Memory B cell (primary cell): ENCODE measurements at regions not wholly inside any gene's neighbourhood (a gene's known extent, or its start where the extent isn't known, plus 50 kb on each side); places are given as distances from the start of the nearest gene placed in this dataset.
"Not testable (repeated sequence)": the region's sequence is repeated elsewhere in the genome, so short reads cannot be mapped to it uniquely, and the experiment has no call there.

ENCODE experiments used
- ATAC-seq: fragments of 150-1000 bp; cut with Tn5 transposase; 2 replicates; pipeline ENCODE4 v1.10.0; 2021; ENCODE audit warnings: low read depth, mild to moderate bottlenecking, moderate library complexity
- DNase-seq, 2 donors: peaks; one replicate each; pipeline ENCODE4 v3.0.0; 2022; ENCODE audit warnings: low spot score in 2 of 2
- H3K27ac Mint-ChIP-seq: one replicate; pipeline ENCODE4 v1.8.0; 2022; ENCODE audit warnings: mild to moderate bottlenecking, moderate library complexity, mixed read lengths
- H3K27me3 Mint-ChIP-seq: one replicate; pipeline ENCODE4 v1.8.0; 2022; ENCODE audit warnings: mixed read lengths
- H3K36me3 Mint-ChIP-seq: one replicate; pipeline ENCODE4 v1.8.0; 2022; ENCODE audit warnings: mild to moderate bottlenecking, mixed read lengths
- H3K4me1 Mint-ChIP-seq: one replicate; pipeline ENCODE4 v1.8.0; 2022; ENCODE audit warnings: mixed read lengths
- H3K4me3 Mint-ChIP-seq: one replicate; pipeline ENCODE4 v1.8.0; 2022; ENCODE audit warnings: mild to moderate bottlenecking, moderate library complexity, mixed read lengths
- H3K9me3 Mint-ChIP-seq: one replicate; pipeline ENCODE4 v1.8.0; 2022; ENCODE audit warnings: mixed read lengths

DNA sequence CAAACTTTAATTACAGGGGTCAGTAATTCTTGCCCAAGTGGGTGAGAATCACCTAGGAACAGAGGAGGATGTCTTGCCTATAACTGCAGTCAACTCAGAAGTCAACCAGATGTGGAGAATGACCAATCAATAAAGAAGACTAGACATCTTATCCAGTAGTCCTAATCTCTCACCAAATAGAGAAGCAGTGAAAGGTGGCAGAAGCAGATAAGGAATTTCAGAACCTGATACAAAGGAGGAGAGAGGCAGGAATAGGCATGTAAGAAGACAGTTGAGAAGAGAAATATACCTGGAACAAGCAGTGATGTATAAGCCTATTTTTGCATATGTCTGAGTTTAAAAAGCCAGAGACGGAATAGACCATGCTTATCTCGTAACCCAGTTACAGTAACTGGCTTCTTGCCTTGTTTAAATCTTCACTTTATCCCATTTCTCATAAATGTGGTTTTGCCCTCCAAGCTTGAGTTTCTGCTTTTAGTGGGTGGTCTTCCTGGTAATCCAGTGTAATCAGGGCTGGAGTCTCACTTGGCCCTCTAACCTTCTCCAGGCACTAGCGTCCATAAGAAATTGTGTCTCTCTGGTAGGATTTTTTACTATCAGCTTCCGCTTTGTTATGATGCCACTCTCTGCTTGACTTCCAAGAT lies 401.0 kb downstream of the SUCLG1 start:
- Mint-ChIP-seq H3K9me3 (no peaks in the 10 kb centered on the region), H3K4me1 (no peaks in the 10 kb centered on the region), H3K27ac (no peak overlapping the region), H3K27me3 (peaks cover 1% of the 10 kb centered on the region), H3K36me3 (no peaks in the 10 kb centered on the region), H3K4me3 (no peak overlapping the region)
- no peak for DNase-seq
- ATAC-seq, result no peak

DNA sequence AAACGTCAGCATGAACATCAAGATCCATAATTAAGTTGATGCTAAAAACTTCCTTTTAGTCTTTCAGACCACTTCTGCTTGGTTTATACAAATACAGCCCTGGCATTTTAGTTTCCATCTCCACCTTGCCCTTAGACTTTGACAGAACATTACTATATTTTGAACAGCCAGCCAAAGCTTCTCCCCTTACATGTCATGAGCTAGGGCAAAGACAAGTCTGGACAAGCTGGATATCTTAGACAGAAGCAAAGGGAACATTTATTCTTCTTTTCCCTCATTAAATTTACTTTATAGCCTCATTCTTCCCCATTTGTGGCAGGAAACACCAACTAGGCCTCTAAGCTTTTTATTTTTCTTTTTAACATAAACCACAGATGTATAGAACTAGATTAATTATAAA lies 403.3 kb downstream of the SUCLG1 start:
- H3K9me3 Mint-ChIP-seq, result no peaks in the 10 kb centered on the region
- H3K27ac Mint-ChIP-seq, result no peak overlapping the region
- no peaks in the 10 kb centered on the region for H3K4me1 Mint-ChIP-seq
- no peak overlapping the region for H3K4me3 Mint-ChIP-seq
- no peak for ATAC-seq
- H3K27me3 Mint-ChIP-seq, result no peaks in the 10 kb centered on the region
- H3K36me3 Mint-ChIP-seq, result no peaks in the 10 kb centered on the region
- DNase-seq, result no peak

DNA sequence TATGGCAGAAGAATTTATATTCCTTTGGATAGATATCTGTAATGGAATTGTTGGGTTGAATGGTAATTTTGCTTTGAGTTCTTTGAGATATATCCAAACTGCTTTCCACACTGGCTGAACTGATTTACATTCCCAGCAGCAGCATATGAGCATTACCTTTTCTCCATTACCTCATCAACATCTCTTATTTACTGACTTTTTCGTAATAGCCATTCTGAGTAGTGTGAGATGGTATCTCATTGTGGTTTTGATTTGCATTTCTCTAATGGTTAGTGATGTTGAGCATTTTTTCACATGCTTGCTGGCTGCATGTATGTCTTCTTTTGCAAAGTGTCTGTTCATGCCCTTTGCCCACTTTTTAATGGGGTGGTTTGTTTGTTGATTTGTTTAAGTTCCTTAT lies 404.5 kb downstream of the SUCLG1 start:
- not testable (repeated sequence) for H3K27me3 Mint-ChIP-seq, H3K9me3 Mint-ChIP-seq, H3K36me3 Mint-ChIP-seq, DNase-seq, ATAC-seq, H3K4me1 Mint-ChIP-seq, H3K27ac Mint-ChIP-seq, H3K4me3 Mint-ChIP-seq

GRCh38 chr2:84052913-84053312 lies 406.2 kb downstream of the SUCLG1 start:
- no peaks in the 10 kb centered on the region for H3K4me1 Mint-ChIP-seq
- no peak overlapping the region for H3K27ac Mint-ChIP-seq
- DNase-seq, result no peak
- no peak overlapping the region for H3K4me3 Mint-ChIP-seq
- H3K9me3 Mint-ChIP-seq, result no peaks in the 10 kb centered on the region
- H3K36me3 Mint-ChIP-seq, result no peaks in the 10 kb centered on the region
- H3K27me3 Mint-ChIP-seq, result no peaks in the 10 kb centered on the region
- no peak for ATAC-seq

DNA sequence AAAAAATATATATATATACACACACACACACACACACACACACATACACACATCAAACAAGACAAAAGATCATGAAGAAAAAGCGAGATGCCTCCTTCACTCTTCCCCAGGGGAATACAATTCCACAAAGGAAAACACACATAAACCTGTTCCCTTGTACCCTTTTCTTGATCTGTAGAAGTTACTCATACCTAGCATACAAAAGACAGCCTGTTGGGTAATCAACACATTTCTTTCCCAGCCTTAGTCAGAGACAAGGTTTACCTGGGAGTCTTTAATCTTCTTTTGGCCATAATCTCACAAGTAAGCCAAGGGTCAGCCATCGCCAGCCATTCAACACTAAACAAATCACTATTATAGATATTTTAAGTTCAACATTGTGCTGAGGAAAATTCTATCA lies 407.0 kb downstream of the SUCLG1 start:
- no peak for DNase-seq
- Mint-ChIP-seq H3K4me3 (no peak overlapping the region), H3K27ac (no peak overlapping the region), H3K9me3 (no peaks in the 10 kb centered on the region), H3K4me1 (no peaks in the 10 kb centered on the region), H3K27me3 (no peaks in the 10 kb centered on the region), H3K36me3 (no peaks in the 10 kb centered on the region)
- ATAC-seq, result no peak

- DNase-seq, result no peak
- Mint-ChIP-seq H3K4me1 (no peaks in the 10 kb centered on the region), H3K4me3 (no peak overlapping the region), H3K27ac (no peak overlapping the region), H3K9me3 (no peaks in the 10 kb centered on the region), H3K36me3 (no peaks in the 10 kb centered on the region), H3K27me3 (no peaks in the 10 kb centered on the region)
- no peak for ATAC-seq
Measured at GRCh38 chr2:84048964-84049363, 410.1 kb downstream of the SUCLG1 start.

DNA sequence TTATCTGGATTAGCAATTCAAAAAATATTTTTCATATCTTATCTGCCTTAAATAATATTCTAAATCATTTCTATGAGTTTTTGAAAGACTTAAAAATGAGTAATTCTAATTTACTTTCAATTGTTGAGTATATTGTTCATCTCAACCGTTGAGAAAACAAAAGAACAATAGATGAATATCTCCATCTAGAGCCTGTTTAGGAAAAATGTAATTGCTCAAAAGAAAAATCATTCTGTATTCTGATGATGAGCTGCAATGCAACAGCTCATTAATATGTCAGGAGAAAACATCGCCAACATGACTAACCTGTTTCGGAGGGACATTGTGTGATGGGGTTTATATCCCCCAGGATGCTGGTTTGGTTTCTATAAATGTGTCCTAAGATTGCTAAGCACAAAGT lies 417.6 kb downstream of the SUCLG1 start:
- Mint-ChIP-seq H3K9me3 (no peaks in the 10 kb centered on the region), H3K4me3 (no peak overlapping the region), H3K36me3 (no peaks in the 10 kb centered on the region), H3K4me1 (no peaks in the 10 kb centered on the region), H3K27me3 (no peaks in the 10 kb centered on the region), H3K27ac (no peak overlapping the region)
- ATAC-seq, result no peak
- DNase-seq, result no peak

- no peaks in the 10 kb centered on the region for H3K4me1 Mint-ChIP-seq
- ATAC-seq (no peak), DNase-seq (no peak)
- no peak overlapping the region for H3K27ac Mint-ChIP-seq
- no peaks in the 10 kb centered on the region for H3K9me3 Mint-ChIP-seq
- H3K4me3 Mint-ChIP-seq, result no peak overlapping the region
- no peaks in the 10 kb centered on the region for H3K27me3 Mint-ChIP-seq
- no peaks in the 10 kb centered on the region for H3K36me3 Mint-ChIP-seq
Measured at GRCh38 chr2:84040281-84040680, 418.8 kb downstream of the SUCLG1 start.

- no peaks in the 10 kb centered on the region for H3K4me1 Mint-ChIP-seq
- H3K4me3 Mint-ChIP-seq, result no peak overlapping the region
- ATAC-seq, result no peak
- H3K36me3 Mint-ChIP-seq, result no peaks in the 10 kb centered on the region
- H3K9me3 Mint-ChIP-seq, result no peaks in the 10 kb centered on the region
- DNase-seq, result no peak
- no peak overlapping the region for H3K27ac Mint-ChIP-seq
- H3K27me3 Mint-ChIP-seq, result no peaks in the 10 kb centered on the region
Measured at GRCh38 chr2:84038866-84039265, 420.2 kb downstream of the SUCLG1 start.

DNA sequence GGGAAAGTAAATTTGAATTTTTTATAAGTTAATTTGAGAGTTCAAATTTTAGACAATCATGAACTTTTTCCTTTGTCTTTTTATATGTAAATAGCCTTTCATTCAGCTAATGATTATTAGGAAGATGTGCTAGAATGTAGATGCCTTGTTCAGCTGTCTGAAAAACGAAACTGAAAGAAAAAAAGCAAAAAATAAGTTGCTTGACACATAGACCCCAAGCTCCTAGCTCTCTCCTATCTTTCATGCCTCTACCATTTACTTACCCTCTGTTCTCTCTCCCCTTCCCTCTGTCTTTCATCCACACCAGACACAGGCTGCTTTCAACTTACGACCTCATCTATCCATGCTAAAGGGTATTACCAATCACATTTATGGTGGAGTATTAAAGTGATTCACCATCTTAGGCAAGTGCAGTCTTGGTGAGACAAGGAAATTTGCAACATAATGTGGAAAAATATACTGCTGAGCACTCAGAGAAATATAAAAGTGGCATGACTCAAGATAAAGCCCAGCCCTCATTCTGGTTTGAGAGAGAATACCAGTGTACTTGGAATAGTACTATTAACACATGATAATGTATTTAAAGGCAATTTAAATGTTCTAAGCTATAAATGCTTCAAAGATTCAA lies 425.6 kb downstream of the SUCLG1 start:
- Mint-ChIP-seq H3K4me3 (no peak overlapping the region), H3K9me3 (no peaks in the 10 kb centered on the region), H3K36me3 (no peaks in the 10 kb centered on the region), H3K27ac (no peak overlapping the region), H3K27me3 (no peaks in the 10 kb centered on the region), H3K4me1 (peaks cover 3% of the 10 kb centered on the region)
- ATAC-seq (no peak), DNase-seq (no peak)

- Mint-ChIP-seq H3K4me1 (peaks cover 3% of the 10 kb centered on the region), H3K9me3 (no peaks in the 10 kb centered on the region), H3K36me3 (no peaks in the 10 kb centered on the region), H3K4me3 (no peak overlapping the region), H3K27me3 (no peaks in the 10 kb centered on the region), H3K27ac (no peak overlapping the region)
- DNase-seq, result no peak
- ATAC-seq, result no peak
Measured at GRCh38 chr2:84031312-84032050, 427.6 kb downstream of the SUCLG1 start.

DNA sequence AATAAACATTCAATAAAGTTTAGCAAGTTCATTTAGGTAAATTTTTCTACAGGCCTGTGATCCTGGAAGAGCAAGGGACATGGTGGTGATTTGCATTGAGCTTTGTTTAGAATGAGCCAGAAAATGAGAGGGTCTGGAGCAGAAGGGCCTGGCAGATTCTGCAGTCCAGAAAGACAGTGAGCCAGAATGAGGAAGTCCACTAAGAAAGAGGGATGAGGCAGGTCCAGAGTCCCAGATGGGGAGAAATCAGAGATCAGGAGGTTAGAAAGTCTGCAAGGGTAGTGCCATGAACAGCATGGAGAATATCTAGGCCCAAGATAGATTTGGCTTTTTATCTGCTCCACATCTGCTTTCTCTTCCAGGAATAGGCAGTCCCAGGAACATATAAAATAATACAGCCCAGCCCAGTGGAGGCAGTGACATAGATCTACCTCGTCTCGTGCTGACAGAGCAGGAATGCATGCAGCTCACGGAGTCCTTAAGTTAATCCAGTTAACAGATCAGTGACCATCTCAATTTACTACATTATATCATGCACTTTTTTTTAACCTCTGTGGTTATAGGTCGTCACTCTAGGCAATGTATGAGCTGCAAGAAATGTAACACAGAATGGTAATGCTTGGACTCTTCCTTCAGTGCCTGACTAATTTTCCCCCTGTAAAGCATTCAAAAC lies 429.0 kb downstream of the SUCLG1 start:
- no peak for ATAC-seq
- H3K9me3 Mint-ChIP-seq, result no peaks in the 10 kb centered on the region
- no peak overlapping the region for H3K27ac Mint-ChIP-seq
- DNase-seq, result no peak
- peaks cover 3% of the 10 kb centered on the region for H3K4me1 Mint-ChIP-seq
- no peaks in the 10 kb centered on the region for H3K27me3 Mint-ChIP-seq
- no peak overlapping the region for H3K4me3 Mint-ChIP-seq
- no peaks in the 10 kb centered on the region for H3K36me3 Mint-ChIP-seq

GRCh38 chr2:84026818-84027217 lies 432.3 kb downstream of the SUCLG1 start:
- DNase-seq (no peak), ATAC-seq (no peak)
- no peaks in the 10 kb centered on the region for H3K4me1 Mint-ChIP-seq
- no peak overlapping the region for H3K4me3 Mint-ChIP-seq
- H3K9me3 Mint-ChIP-seq, result no peaks in the 10 kb centered on the region
- no peaks in the 10 kb centered on the region for H3K36me3 Mint-ChIP-seq
- no peak overlapping the region for H3K27ac Mint-ChIP-seq
- H3K27me3 Mint-ChIP-seq, result no peaks in the 10 kb centered on the region

GRCh38 chr2:84022810-84023431 lies 436.2 kb downstream of the SUCLG1 start:
- Mint-ChIP-seq H3K4me1 (no peaks in the 10 kb centered on the region), H3K9me3 (peaks cover 1% of the 10 kb centered on the region), H3K27ac (no peak overlapping the region), H3K36me3 (no peaks in the 10 kb centered on the region), H3K4me3 (no peak overlapping the region), H3K27me3 (no peaks in the 10 kb centered on the region)
- ATAC-seq (no peak), DNase-seq (no peak)
